GM12878 (cell line): ENCODE measurements at regions not wholly inside any gene's neighbourhood (a gene's known extent, or its start where the extent isn't known, plus 50 kb on each side); places are given as distances from the start of the nearest gene placed in this dataset.

Source experiments
- ATAC-seq: fragments of 200-7000 bp; cut with Tn5 transposase; 3 replicates; pipeline ENCODE4 v1.9.1; 2020; ENCODE audit warnings: mild to moderate bottlenecking, moderate library complexity
- BruUV-seq: library from RNA; stranded (reverse); fragments of 400-500 nt; replicated peaks from 2 replicates; lab custom pipeline; 2021; lab: Mats Ljungman, UMichigan
- CTCF ChIA-PET: fragments of 300-600 bp; sonication (Branson Sonifier 250); formaldehyde crosslinking; extraction: SDS; loops from one replicate; lab custom pipeline; 2021; ENCODE audit warnings: inconsistent platforms; lab: Yijun Ruan, JAX
- POLR2A ChIA-PET: fragments of 350-600 bp; formaldehyde crosslinking; extraction: SDS; loops from one replicate; lab custom pipeline; 2021; ENCODE audit warnings: inconsistent platforms; lab: Charles Lee
- RAD21 ChIA-PET: fragments of 300-600 bp; sonication (Branson Sonifier 250); formaldehyde crosslinking; loops from one replicate; lab custom pipeline; 2023; ENCODE audit warnings: antibody characterized with exemption; ENCODE audit not compliant: unreplicated experiment; lab: Charles Lee
- SMC1A ChIA-PET: fragments of 300-600 bp; sonication (Branson Sonifier 250); formaldehyde crosslinking; loops from one replicate; lab custom pipeline; 2023; ENCODE audit not compliant: unreplicated experiment, uncharacterized antibody; lab: Charles Lee
- DNase-seq: peaks from one replicate; pipeline ENCODE4 v3.0.0-alpha.2; 2011; ENCODE audit warnings: low read depth, low spot score
- FAIRE-seq: peaks from 3 replicates; lab custom pipeline; 2011; peaks lifted over from hg19 to GRCh38; lab: Jason Lieb, UNC
- H2AFZ ChIP-seq: 2 replicates; pipeline ENCODE4 v1.6.0; 2011; ENCODE audit warnings: low read depth, low read length, control low read depth; ENCODE audit not compliant: control insufficient read depth
- H3K27ac ChIP-seq: 2 replicates; pipeline ENCODE4 v1.5.1; 2011; ENCODE audit warnings: control low read depth; ENCODE audit not compliant: control insufficient read depth, insufficient read depth
- H3K27me3 ChIP-seq, 2 experiments: replicated peaks in 1 of 2; 2 replicates each; pipeline versions ENCODE4 v1.6.0 to v1.6.1; 2011; ENCODE audit warnings: low read length in 1 of 2; ENCODE audit not compliant: control insufficient read depth in 2 of 2, insufficient read depth in 2 of 2
- H3K36me3 ChIP-seq, 2 experiments: 2 replicates each; pipeline ENCODE4 v1.5.1; 2011; ENCODE audit warnings: low read length in 1 of 2; ENCODE audit not compliant: control insufficient read depth in 2 of 2, insufficient read depth in 2 of 2
- H3K4me1 ChIP-seq: 2 replicates; pipeline ENCODE4 v1.6.1; 2011; ENCODE audit warnings: mild to moderate bottlenecking, low read length, moderate library complexity, mixed read lengths; ENCODE audit not compliant: control insufficient read depth, insufficient read depth
- H3K4me2 ChIP-seq: 2 replicates; pipeline ENCODE4 v1.6.0; 2011; ENCODE audit warnings: control low read depth; ENCODE audit not compliant: control insufficient read depth, insufficient read depth
- H3K4me3 ChIP-seq: fragments of 200-600 bp; sonication (generic); 2 replicates; pipeline ENCODE4 v1.5.1; 2016
- H3K79me2 ChIP-seq: 2 replicates; pipeline ENCODE4 v1.6.0; 2011; ENCODE audit warnings: low read length; ENCODE audit not compliant: control insufficient read depth, insufficient read depth
- H3K9ac ChIP-seq: 2 replicates; pipeline ENCODE4 v1.8.0; 2011; ENCODE audit warnings: low read length, control low read depth, mixed read lengths; ENCODE audit not compliant: control insufficient read depth, insufficient read depth
- H3K9me3 ChIP-seq: replicated peaks from 3 replicates; pipeline ENCODE4 v1.5.1; 2011; ENCODE audit warnings: mild to moderate bottlenecking, low read length; ENCODE audit not compliant: control insufficient read depth, insufficient read depth
- H4K20me1 ChIP-seq: 2 replicates; pipeline ENCODE4 v1.6.0; 2011; ENCODE audit not compliant: control insufficient read depth, insufficient read depth
- CBX3 ChIP-seq: fragments of 200-600 bp; sonication (generic); IDR thresholded peaks from 2 replicates; pipeline ENCODE4 v1.6.1; 2016; ENCODE audit warnings: low read depth, borderline replicate concordance
- CHD2 ChIP-seq: IDR thresholded peaks from 2 replicates; pipeline ENCODE4 v1.6.1; 2011; ENCODE audit warnings: low read depth, low read length, improper control_type of control experiment, borderline replicate concordance
- NRF1 ChIP-seq: conservative IDR thresholded peaks from 2 replicates; pipeline ENCODE4 v1.6.1; 2011; ENCODE audit warnings: mild to moderate bottlenecking, low read depth, low read length, improper control_type of control experiment
- WGBS: methylation state at CpG from one replicate; pipeline ENCODE4 v1.1.6; 2016; ENCODE audit warnings: low lambda C conversion rate; ENCODE audit not compliant: insufficient replicate concordance, insufficient coverage; ENCODE audit errors: missing lambda C conversion rate; 5-methylcytosine and 5-hydroxymethylcytosine counted together
- in situ Hi-C: fragments of 300-500 bp; cut with MboI; formaldehyde crosslinking; loops from 9 replicates; pipeline ENCODE4 v1.14.3; 2018; ENCODE audit warnings: mixed read lengths
- intact Hi-C: fragments of 100-400 bp; cut with micrococcal nuclease; formaldehyde crosslinking; loops from one replicate; pipeline ENCODE4 v1.14.2; 2022; ENCODE audit not compliant: unreplicated experiment
- TF ChIP-seq, protein P1 (sequence below): fragments of 450-650 bp; IDR thresholded peaks from 2 replicates; pipeline ENCODE4 v1.6.1; 2014; ENCODE audit warnings: mild to moderate bottlenecking

DNA sequence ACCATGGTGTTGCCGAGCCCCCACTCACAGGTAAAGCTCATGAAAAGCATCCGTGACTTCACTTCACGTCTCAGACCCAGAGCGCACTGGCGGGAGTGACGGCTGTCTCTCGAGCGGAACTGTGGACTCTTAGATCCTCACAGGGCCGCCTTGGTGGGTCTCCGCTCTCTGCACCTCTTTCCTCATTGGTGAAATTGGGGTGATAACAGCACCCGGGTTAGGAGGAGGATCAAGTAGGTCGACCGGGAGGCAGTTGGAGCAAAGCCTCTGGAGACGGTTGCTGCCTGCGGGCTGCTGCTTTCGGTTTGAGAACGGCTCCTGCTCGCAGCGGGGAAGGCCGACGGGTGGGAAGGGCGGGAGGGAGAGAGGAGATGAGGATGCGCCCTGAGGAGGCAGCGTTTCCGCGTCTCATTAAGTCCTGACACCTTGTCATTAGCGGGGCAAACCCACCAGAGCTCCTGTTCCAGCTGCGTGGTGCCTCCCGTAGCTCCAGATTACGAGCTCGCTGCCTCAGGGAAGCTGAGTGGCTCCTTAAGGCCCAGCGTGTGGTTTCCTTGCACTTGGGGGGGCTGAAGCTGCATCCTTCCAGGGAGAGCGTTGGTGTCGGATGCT, 51.9 kb upstream of the CFAP46 start:
- CTCF ChIA-PET = interaction anchor here (0.7 kb wide), 1 partner anchor 192 kb away, joined by 3 read pairs; no protein-coding TSS in a partner anchor
- Histone ChIP-seq H3K36me3 (no peaks in the 10 kb centered on the region), H2AFZ (no peak overlapping the region), H3K27ac (no peak overlapping the region), H3K4me3 (no peak overlapping the region), H3K4me2 (no peak overlapping the region), H3K79me2 (no peaks in the 10 kb centered on the region), H4K20me1 (no peaks in the 10 kb centered on the region), H3K9ac (no peak overlapping the region), H3K27me3 (no peaks in the 10 kb centered on the region), H3K9me3 (no peaks in the 10 kb centered on the region), H3K4me1 (no peaks in the 10 kb centered on the region)
- TF ChIP-seq, protein P1, sequence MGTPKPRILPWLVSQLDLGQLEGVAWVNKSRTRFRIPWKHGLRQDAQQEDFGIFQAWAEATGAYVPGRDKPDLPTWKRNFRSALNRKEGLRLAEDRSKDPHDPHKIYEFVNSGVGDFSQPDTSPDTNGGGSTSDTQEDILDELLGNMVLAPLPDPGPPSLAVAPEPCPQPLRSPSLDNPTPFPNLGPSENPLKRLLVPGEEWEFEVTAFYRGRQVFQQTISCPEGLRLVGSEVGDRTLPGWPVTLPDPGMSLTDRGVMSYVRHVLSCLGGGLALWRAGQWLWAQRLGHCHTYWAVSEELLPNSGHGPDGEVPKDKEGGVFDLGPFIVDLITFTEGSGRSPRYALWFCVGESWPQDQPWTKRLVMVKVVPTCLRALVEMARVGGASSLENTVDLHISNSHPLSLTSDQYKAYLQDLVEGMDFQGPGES = no peak
- TF ChIP-seq CHD2 (no peak), NRF1 (no peak), CBX3 (no peak)
- ATAC-seq = no peak
- SMC1A ChIA-PET = no interaction called here
- intact Hi-C loops = no loop called here
- BruUV-seq = no TSS peak
- WGBS = 44% methylated on average over 24 of the region's 34 CpGs
- in situ Hi-C loops = no loop called here
- RAD21 ChIA-PET = no interaction called here
- FAIRE-seq = no peak
- DNase-seq = no peak
- POLR2A ChIA-PET = no interaction called here
